Activated CD4-positive, alpha-beta T cell treated with anti-CD3 and anti-CD28 coated beads, Interleukin-2, amount 10 ng/mL, durations not matched to agents 7 days and 5 days (primary cell): ENCODE measurements at regions not wholly inside any gene's neighbourhood (a gene's known extent, or its start where the extent isn't known, plus 50 kb on each side); places are given as distances from the start of the nearest gene placed in this dataset.

Experiments
- CTCF ChIA-PET: fragments of 350-600 bp; sonication (Branson Sonifier 250); formaldehyde crosslinking; loops from one replicate; lab custom pipeline; 2021; ENCODE audit warnings: antibody characterized with exemption; lab: Charles Lee
- POLR2A ChIA-PET: fragments of 350-600 bp; sonication (Branson Sonifier 250); formaldehyde crosslinking; loops from one replicate; lab custom pipeline; 2021; ENCODE audit warnings: antibody characterized with exemption; lab: Charles Lee
- DNase-seq: peaks from one replicate; pipeline ENCODE4 v3.0.0-alpha.2; 2020
- H3K27ac Mint-ChIP-seq: one replicate; pipeline ENCODE4 v1.8.0; 2021; ENCODE audit warnings: mild to moderate bottlenecking, moderate library complexity, mixed read lengths
- H3K27me3 Mint-ChIP-seq: one replicate; pipeline ENCODE4 v1.8.0; 2021; ENCODE audit warnings: mixed read lengths
- H3K36me3 Mint-ChIP-seq: one replicate; pipeline ENCODE4 v1.8.0; 2021; ENCODE audit warnings: low read depth, mixed read lengths
- H3K4me1 Mint-ChIP-seq: one replicate; pipeline ENCODE4 v1.8.0; 2021; ENCODE audit warnings: mixed read lengths
- H3K4me3 Mint-ChIP-seq: one replicate; pipeline ENCODE4 v1.8.0; 2021; ENCODE audit warnings: mild to moderate bottlenecking, moderate library complexity, mixed read lengths
- H3K9me3 Mint-ChIP-seq: one replicate; pipeline ENCODE4 v1.8.0; 2021; ENCODE audit warnings: mixed read lengths

- Mint-ChIP-seq H3K4me3 (no peak overlapping the region), H3K9me3 (no peaks in the 10 kb centered on the region), H3K27me3 (no peaks in the 10 kb centered on the region), H3K4me1 (no peaks in the 10 kb centered on the region), H3K36me3 (no peaks in the 10 kb centered on the region), H3K27ac (no peak overlapping the region)
- DNase-seq: no peak
- ChIA-PET CTCF (no interaction called here), POLR2A (no interaction called here)
These were observed 1593.5 kb upstream of the ACVR2A start for GRCh38 chr2:146251328-146251727.

GRCh38 chr2:146246736-146247523 lies 1597.9 kb upstream of the ACVR2A start:
- Mint-ChIP-seq H3K27me3 (no peaks in the 10 kb centered on the region), H3K36me3 (no peaks in the 10 kb centered on the region), H3K4me1 (no peaks in the 10 kb centered on the region), H3K4me3 (no peak overlapping the region), H3K27ac (no peak overlapping the region), H3K9me3 (no peaks in the 10 kb centered on the region)
- DNase-seq: no peak
- CTCF ChIA-PET: no interaction called here
- POLR2A ChIA-PET: no interaction called here

- DNase-seq: no peak
- no peaks in the 10 kb centered on the region for H3K36me3 Mint-ChIP-seq
- H3K27me3 Mint-ChIP-seq: no peaks in the 10 kb centered on the region
- CTCF ChIA-PET: no interaction called here
- H3K4me3 Mint-ChIP-seq: no peak overlapping the region
- POLR2A ChIA-PET: no interaction called here
- H3K4me1 Mint-ChIP-seq: no peaks in the 10 kb centered on the region
- no peaks in the 10 kb centered on the region for H3K9me3 Mint-ChIP-seq
- no peak overlapping the region for H3K27ac Mint-ChIP-seq
These were observed 1598.7 kb upstream of the ACVR2A start for GRCh38 chr2:146246002-146246735.

GRCh38 chr2:146244830-146245229 lies 1600.0 kb upstream of the ACVR2A start:
- H3K4me1 Mint-ChIP-seq: no peaks in the 10 kb centered on the region
- H3K9me3 Mint-ChIP-seq: no peaks in the 10 kb centered on the region
- H3K27ac Mint-ChIP-seq: no peak overlapping the region
- H3K36me3 Mint-ChIP-seq: no peaks in the 10 kb centered on the region
- CTCF ChIA-PET: no interaction called here
- POLR2A ChIA-PET: no interaction called here
- no peak overlapping the region for H3K4me3 Mint-ChIP-seq
- H3K27me3 Mint-ChIP-seq: no peaks in the 10 kb centered on the region
- DNase-seq: no peak

GRCh38 chr2:146244131-146244530 lies 1600.7 kb upstream of the ACVR2A start:
- Mint-ChIP-seq H3K4me1 (no peaks in the 10 kb centered on the region), H3K4me3 (no peak overlapping the region), H3K27me3 (no peaks in the 10 kb centered on the region), H3K36me3 (no peaks in the 10 kb centered on the region), H3K9me3 (no peaks in the 10 kb centered on the region), H3K27ac (no peak overlapping the region)
- ChIA-PET POLR2A (no interaction called here), CTCF (no interaction called here)
- no peak for DNase-seq

- CTCF ChIA-PET: no interaction called here
- Mint-ChIP-seq H3K4me1 (no peaks in the 10 kb centered on the region), H3K36me3 (no peaks in the 10 kb centered on the region), H3K4me3 (no peak overlapping the region), H3K27me3 (no peaks in the 10 kb centered on the region), H3K27ac (no peak overlapping the region), H3K9me3 (no peaks in the 10 kb centered on the region)
- POLR2A ChIA-PET: no interaction called here
- DNase-seq: no peak
These were observed 1603.8 kb upstream of the ACVR2A start for GRCh38 chr2:146241023-146241422.

- Mint-ChIP-seq H3K4me1 (no peaks in the 10 kb centered on the region), H3K9me3 (no peaks in the 10 kb centered on the region), H3K27me3 (no peaks in the 10 kb centered on the region), H3K4me3 (no peak overlapping the region), H3K27ac (no peak overlapping the region), H3K36me3 (no peaks in the 10 kb centered on the region)
- CTCF ChIA-PET: no interaction called here
- DNase-seq: no peak
- POLR2A ChIA-PET: no interaction called here
These were observed 1604.4 kb upstream of the ACVR2A start for GRCh38 chr2:146240391-146240790.

- ChIA-PET CTCF (no interaction called here), POLR2A (no interaction called here)
- H3K9me3 Mint-ChIP-seq: no peaks in the 10 kb centered on the region
- DNase-seq: no peak
- no peak overlapping the region for H3K27ac Mint-ChIP-seq
- H3K4me1 Mint-ChIP-seq: no peaks in the 10 kb centered on the region
- no peaks in the 10 kb centered on the region for H3K27me3 Mint-ChIP-seq
- H3K4me3 Mint-ChIP-seq: no peak overlapping the region
- no peaks in the 10 kb centered on the region for H3K36me3 Mint-ChIP-seq
These were observed 1605.3 kb upstream of the ACVR2A start for GRCh38 chr2:146239392-146240135.

- no peak overlapping the region for H3K4me3 Mint-ChIP-seq
- H3K4me1 Mint-ChIP-seq: no peaks in the 10 kb centered on the region
- DNase-seq: no peak
- POLR2A ChIA-PET: no interaction called here
- H3K27ac Mint-ChIP-seq: no peak overlapping the region
- CTCF ChIA-PET: no interaction called here
- H3K9me3 Mint-ChIP-seq: no peaks in the 10 kb centered on the region
- no peaks in the 10 kb centered on the region for H3K36me3 Mint-ChIP-seq
- no peaks in the 10 kb centered on the region for H3K27me3 Mint-ChIP-seq
These were observed 1606.4 kb upstream of the ACVR2A start for GRCh38 chr2:146238254-146238966.

- no peak for DNase-seq
- Mint-ChIP-seq H3K9me3 (no peaks in the 10 kb centered on the region), H3K4me3 (no peak overlapping the region), H3K36me3 (no peaks in the 10 kb centered on the region), H3K27me3 (no peaks in the 10 kb centered on the region), H3K4me1 (no peaks in the 10 kb centered on the region), H3K27ac (no peak overlapping the region)
- ChIA-PET POLR2A (no interaction called here), CTCF (interaction anchor here (0.6 kb wide), 1 partner anchor 45 kb away, joined by 3 read pairs; no protein-coding TSS in a partner anchor)
These were observed 1609.7 kb upstream of the ACVR2A start for GRCh38 chr2:146235158-146235557.

- H3K36me3 Mint-ChIP-seq: no peaks in the 10 kb centered on the region
- CTCF ChIA-PET: no interaction called here
- H3K9me3 Mint-ChIP-seq: no peaks in the 10 kb centered on the region
- no peak overlapping the region for H3K27ac Mint-ChIP-seq
- POLR2A ChIA-PET: no interaction called here
- H3K27me3 Mint-ChIP-seq: no peaks in the 10 kb centered on the region
- no peaks in the 10 kb centered on the region for H3K4me1 Mint-ChIP-seq
- H3K4me3 Mint-ChIP-seq: no peak overlapping the region
- no peak for DNase-seq
These were observed 1615.2 kb upstream of the ACVR2A start for GRCh38 chr2:146229508-146230155.

- H3K27me3 Mint-ChIP-seq: no peaks in the 10 kb centered on the region
- no peaks in the 10 kb centered on the region for H3K4me1 Mint-ChIP-seq
- no peak for DNase-seq
- ChIA-PET POLR2A (no interaction called here), CTCF (no interaction called here)
- no peak overlapping the region for H3K4me3 Mint-ChIP-seq
- H3K27ac Mint-ChIP-seq: no peak overlapping the region
- no peaks in the 10 kb centered on the region for H3K36me3 Mint-ChIP-seq
- no peaks in the 10 kb centered on the region for H3K9me3 Mint-ChIP-seq
These were observed 1616.3 kb upstream of the ACVR2A start for GRCh38 chr2:146228466-146229058.
